ENCODE measurements at regions not wholly inside any gene's neighbourhood (a gene's known extent, or its start where the extent isn't known, plus 50 kb on each side); places are given as distances from the start of the nearest gene placed in this dataset.

DNA sequence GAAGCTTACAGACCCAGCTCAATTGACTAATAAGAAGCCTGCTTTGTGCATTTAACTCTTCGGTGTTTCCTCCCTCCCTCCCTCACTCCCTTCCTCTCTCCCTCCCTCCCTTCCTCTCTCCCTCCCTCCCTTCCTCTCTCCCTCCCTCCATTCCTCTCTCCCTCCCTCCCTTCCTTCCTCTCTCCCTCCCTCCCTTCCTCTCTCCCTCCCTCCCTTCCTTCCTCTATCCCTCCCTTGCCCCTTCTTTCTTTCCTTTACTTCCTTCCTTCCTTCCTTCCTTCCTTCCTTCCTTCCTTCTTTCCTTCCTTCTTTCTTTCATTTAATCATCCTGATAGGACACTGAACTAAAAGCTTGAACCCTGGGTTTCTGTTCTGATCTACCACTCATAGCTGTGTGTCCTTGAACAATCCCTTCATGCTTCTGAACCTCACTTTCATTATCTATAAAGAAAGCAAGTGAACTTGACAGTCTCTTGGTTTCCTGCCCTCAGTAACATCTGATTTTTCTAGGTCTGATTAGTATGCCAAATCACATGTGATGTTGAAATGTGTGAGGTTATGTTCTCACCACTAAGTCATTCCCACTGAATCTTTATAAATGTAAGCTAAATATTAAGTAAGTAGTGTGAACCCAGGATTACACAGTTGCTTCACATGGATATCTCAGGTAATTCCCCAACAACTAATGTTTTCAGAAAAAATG, 132.3 kb upstream of the BMP2 start:
- TF ChIP-seq, protein P1, sequence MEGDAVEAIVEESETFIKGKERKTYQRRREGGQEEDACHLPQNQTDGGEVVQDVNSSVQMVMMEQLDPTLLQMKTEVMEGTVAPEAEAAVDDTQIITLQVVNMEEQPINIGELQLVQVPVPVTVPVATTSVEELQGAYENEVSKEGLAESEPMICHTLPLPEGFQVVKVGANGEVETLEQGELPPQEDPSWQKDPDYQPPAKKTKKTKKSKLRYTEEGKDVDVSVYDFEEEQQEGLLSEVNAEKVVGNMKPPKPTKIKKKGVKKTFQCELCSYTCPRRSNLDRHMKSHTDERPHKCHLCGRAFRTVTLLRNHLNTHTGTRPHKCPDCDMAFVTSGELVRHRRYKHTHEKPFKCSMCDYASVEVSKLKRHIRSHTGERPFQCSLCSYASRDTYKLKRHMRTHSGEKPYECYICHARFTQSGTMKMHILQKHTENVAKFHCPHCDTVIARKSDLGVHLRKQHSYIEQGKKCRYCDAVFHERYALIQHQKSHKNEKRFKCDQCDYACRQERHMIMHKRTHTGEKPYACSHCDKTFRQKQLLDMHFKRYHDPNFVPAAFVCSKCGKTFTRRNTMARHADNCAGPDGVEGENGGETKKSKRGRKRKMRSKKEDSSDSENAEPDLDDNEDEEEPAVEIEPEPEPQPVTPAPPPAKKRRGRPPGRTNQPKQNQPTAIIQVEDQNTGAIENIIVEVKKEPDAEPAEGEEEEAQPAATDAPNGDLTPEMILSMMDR (IDR thresholded peaks at IDR 0.05): no peak
- TF ChIP-seq POLR2AphosphoS5 (IDR thresholded peaks at IDR 0.05; ENCODE audit: low read depth, low read length) (no peak), MEF2A (IDR thresholded peaks at IDR 0.05; ENCODE audit: borderline replicate concordance, low read depth) (no peak), SMC3 (IDR thresholded peaks at IDR 0.05; ENCODE audit: low read depth, low read length) (no peak)

Data from SK-N-SH (cell line).